ENCODE measurements at regions not wholly inside any gene's neighbourhood (a gene's known extent, or its start where the extent isn't known, plus 50 kb on each side); places are given as distances from the start of the nearest gene placed in this dataset.

GRCh38 chr12:54786081-54786480, 68.2 kb upstream of the MUCL1 start:
- no peak for ATAC-seq (ENCODE audit: low read depth)

GRCh38 chr12:54784115-54784514, 70.2 kb upstream of the MUCL1 start:
- ChIA-PET POLR2A (no interaction called here), CTCF (interaction anchor here (0.7 kb wide), 1 partner anchor 17 kb away, joined by 3 read pairs; no protein-coding TSS in a partner anchor)
- H3K4me3 Mint-ChIP-seq, result no peak overlapping the region

More at GRCh38 chr12:54786081-54786480, 68.2 kb upstream of the MUCL1 start:
- Histone ChIP-seq H2AFZ (ENCODE audit: insufficient read depth, low read depth, low read length, poor library complexity, severe bottlenecking) (no peak overlapping the region), H3K79me2 (ENCODE audit: control insufficient read depth, insufficient read depth, low read length) (no peaks in the 10 kb centered on the region), H3K4me2 (replicated peaks; ENCODE audit: low read depth, low read length, poor library complexity, severe bottlenecking) (no peak overlapping the region), H3K9me3 (ENCODE audit: control extremely low read depth in 1 of 3, control insufficient read depth in 2 of 3, insufficient read depth in 1 of 3, low read length in 2 of 3) (peaks cover 3 to 29% (median 18%) of the 10 kb centered on the region in 3 donors), H3K4me3 (ENCODE audit: control extremely low read depth in 1 of 5, extremely low read depth in 1 of 5, insufficient read depth in 1 of 5, low read depth in 2 of 5, low read length in 4 of 5) (no peak overlapping the region), H3K27ac (ENCODE audit: low read length in 2 of 2) (no peak overlapping the region), H3K4me1 (ENCODE audit: control insufficient read depth in 2 of 2, insufficient read depth in 2 of 2, low read length in 2 of 2) (no peaks in the 10 kb centered on the region), H3K36me3 (replicated peaks in 1 of 2; ENCODE audit: control extremely low read depth in 1 of 2, control insufficient read depth in 1 of 2, extremely low read depth in 1 of 2, insufficient read depth in 2 of 2, low read length in 1 of 2) (no peaks in the 10 kb centered on the region), H4K20me1 (ENCODE audit: control insufficient read depth, insufficient read depth, low read length, poor library complexity, severe bottlenecking) (no peaks in the 10 kb centered on the region), H3K27me3 (replicated peaks in 1 of 4; ENCODE audit: control extremely low read depth in 1 of 4, control insufficient read depth in 3 of 4, insufficient read depth in 4 of 4, low read length in 3 of 4) (peaks cover 0 to 6% (median 0%) of the 10 kb centered on the region in 4 experiments), H3K9ac (ENCODE audit: low read length) (no peak overlapping the region)
- no peak for TF ChIP-seq CTCF (IDR thresholded peaks at IDR 0.05)
- TF ChIP-seq EZH2 (IDR thresholded peaks at IDR 0.05; ENCODE audit: borderline replicate concordance, insufficient read depth, low read depth, low read length, poor library complexity, severe bottlenecking), result no peak
- H3K27ac Mint-ChIP-seq, result no peak overlapping the region
- ChIA-PET CTCF (no interaction called here), POLR2A (no interaction called here)
- H3K9me3 Mint-ChIP-seq (ENCODE audit: insufficient read depth), result peaks cover 12% of the 10 kb centered on the region
- WGBS (ENCODE audit: insufficient coverage), result 76% methylated on average over 5 of the region's 5 CpGs
- no peaks in the 10 kb centered on the region for H3K4me1 Mint-ChIP-seq
- intact Hi-C loops (cut with micrococcal nuclease), result no loop called here
- H3K27me3 Mint-ChIP-seq, result peaks cover 8% of the 10 kb centered on the region
- DNase-seq, result no peak
- no peak overlapping the region for H3K4me3 Mint-ChIP-seq

More at GRCh38 chr12:54784115-54784514, 70.2 kb upstream of the MUCL1 start:
- H3K27ac ChIP-seq (ENCODE audit: low read length in 2 of 2), result no peak overlapping the region
- DNase-seq, result no peak
- H3K27me3 ChIP-seq (replicated peaks in 1 of 4; ENCODE audit: control extremely low read depth in 1 of 4, control insufficient read depth in 3 of 4, insufficient read depth in 4 of 4, low read length in 3 of 4), result peaks cover 0 to 6% (median 0%) of the 10 kb centered on the region in 4 experiments
- no peaks in the 10 kb centered on the region for H3K4me1 ChIP-seq (ENCODE audit: control insufficient read depth in 2 of 2, insufficient read depth in 2 of 2, low read length in 2 of 2)
- H3K9me3 ChIP-seq (ENCODE audit: control extremely low read depth in 1 of 3, control insufficient read depth in 2 of 3, insufficient read depth in 1 of 3, low read length in 2 of 3), result peaks cover 3 to 29% (median 18%) of the 10 kb centered on the region in 3 donors
- no peak overlapping the region for H3K4me2 ChIP-seq (replicated peaks; ENCODE audit: low read depth, low read length, poor library complexity, severe bottlenecking)
- Mint-ChIP-seq H3K4me1 (no peaks in the 10 kb centered on the region), H3K9me3 (ENCODE audit: insufficient read depth) (peaks cover 12% of the 10 kb centered on the region), H3K27me3 (peaks cover 12% of the 10 kb centered on the region), H3K27ac (no peak overlapping the region)
- H3K4me3 ChIP-seq (ENCODE audit: control extremely low read depth in 1 of 5, extremely low read depth in 1 of 5, insufficient read depth in 1 of 5, low read depth in 2 of 5, low read length in 4 of 5), result no peak overlapping the region
- no peak for ATAC-seq (ENCODE audit: low read depth)
- H3K79me2 ChIP-seq (ENCODE audit: control insufficient read depth, insufficient read depth, low read length), result no peaks in the 10 kb centered on the region
- no peaks in the 10 kb centered on the region for H4K20me1 ChIP-seq (ENCODE audit: control insufficient read depth, insufficient read depth, low read length, poor library complexity, severe bottlenecking)
- no peaks in the 10 kb centered on the region for H3K36me3 ChIP-seq (replicated peaks in 1 of 2; ENCODE audit: control extremely low read depth in 1 of 2, control insufficient read depth in 1 of 2, extremely low read depth in 1 of 2, insufficient read depth in 2 of 2, low read length in 1 of 2)
- no peak overlapping the region for H3K9ac ChIP-seq (ENCODE audit: low read length)
- intact Hi-C loops (cut with micrococcal nuclease), result no loop called here
- no peak overlapping the region for H2AFZ ChIP-seq (ENCODE audit: insufficient read depth, low read depth, low read length, poor library complexity, severe bottlenecking)
- no peak for TF ChIP-seq CTCF (IDR thresholded peaks at IDR 0.05)
- no peak for TF ChIP-seq EZH2 (IDR thresholded peaks at IDR 0.05; ENCODE audit: borderline replicate concordance, insufficient read depth, low read depth, low read length, poor library complexity, severe bottlenecking)
